OCI-LY7 (cell line): ENCODE measurements at regions not wholly inside any gene's neighbourhood (a gene's known extent, or its start where the extent isn't known, plus 50 kb on each side); places are given as distances from the start of the nearest gene placed in this dataset.

ENCODE experiments used
- BruUV-seq: library from RNA; stranded (reverse); fragments of 400-500 nt; replicated peaks from 2 replicates; lab custom pipeline; 2021; lab: Mats Ljungman, UMichigan
- CTCF ChIA-PET: fragments of 300-600 bp; sonication (Branson Sonifier 250); formaldehyde crosslinking; loops from one replicate; lab custom pipeline; 2022; ENCODE audit warnings: antibody characterized with exemption; ENCODE audit not compliant: unreplicated experiment; lab: Charles Lee
- POLR2A ChIA-PET: fragments of 300-600 bp; sonication (Branson Sonifier 250); formaldehyde crosslinking; loops from one replicate; lab custom pipeline; 2022; ENCODE audit warnings: antibody characterized with exemption; lab: Charles Lee
- DNase-seq: peaks from one replicate; pipeline ENCODE4 v3.0.0-alpha.2; 2015; ENCODE audit warnings: low spot score
- H2AFZ ChIP-seq: fragments of 200-600 bp; sonication (generic), shearing (Covaris generic); 2 replicates; pipeline ENCODE4 v1.6.1; 2014; ENCODE audit warnings: mild to moderate bottlenecking, antibody characterized with exemption, low read length, moderate library complexity
- H3K27ac ChIP-seq: fragments of 200-600 bp; sonication (generic); 2 replicates; pipeline ENCODE4 v1.5.1; 2014; ENCODE audit warnings: mixed run types, low read depth, mild to moderate bottlenecking, moderate library complexity, low read length, inconsistent platforms; ENCODE audit not compliant: poor library complexity, severe bottlenecking
- H3K36me3 ChIP-seq: fragments of 200-600 bp; sonication (generic); 2 replicates; pipeline ENCODE4 v1.6.1; 2014; ENCODE audit warnings: mild to moderate bottlenecking, antibody characterized with exemption, low read length, moderate library complexity, mixed read lengths; ENCODE audit not compliant: insufficient read depth
- H3K4me1 ChIP-seq: fragments of 200-600 bp; sonication (generic); 2 replicates; pipeline ENCODE4 v1.5.1; 2014; ENCODE audit warnings: mild to moderate bottlenecking, low read length; ENCODE audit not compliant: insufficient read depth, poor library complexity, severe bottlenecking
- H3K4me2 ChIP-seq: fragments of 200-600 bp; sonication (generic); 2 replicates; pipeline ENCODE4 v1.6.1; 2014; ENCODE audit warnings: mild to moderate bottlenecking, low read length
- H3K4me3 ChIP-seq: fragments of 200-600 bp; sonication (generic); 2 replicates; pipeline ENCODE4 v1.5.1; 2014; ENCODE audit warnings: mild to moderate bottlenecking, low read depth, low read length; ENCODE audit not compliant: poor library complexity, severe bottlenecking
- H3K79me2 ChIP-seq: fragments of 200-600 bp; sonication (generic); 2 replicates; pipeline ENCODE4 v1.6.1; 2016; ENCODE audit warnings: low read depth, mild to moderate bottlenecking, low read length, moderate library complexity, mixed read lengths; ENCODE audit not compliant: insufficient read depth
- H3K9me2 ChIP-seq: fragments of 200-600 bp; sonication (generic); 2 replicates; pipeline ENCODE4 v1.6.1; 2016; ENCODE audit warnings: mild to moderate bottlenecking, low read length, mixed read lengths; ENCODE audit not compliant: insufficient read depth
- H3K9me3 ChIP-seq: fragments of 200-600 bp; sonication (generic); 2 replicates; pipeline ENCODE4 v1.6.1; 2014; ENCODE audit warnings: mild to moderate bottlenecking, mixed run types, low read length, mixed read lengths
- H4K20me1 ChIP-seq: fragments of 200-600 bp; sonication (generic); 2 replicates; pipeline ENCODE4 v1.6.1; 2014; ENCODE audit warnings: mild to moderate bottlenecking, antibody characterized with exemption, low read length, moderate library complexity, mixed read lengths; ENCODE audit not compliant: insufficient read depth
- EZH2phosphoT487 ChIP-seq: fragments of 200-600 bp; sonication (generic); IDR thresholded peaks from 2 replicates; pipeline ENCODE4 v1.6.1; 2018; ENCODE audit warnings: low read depth, borderline replicate concordance, mild to moderate bottlenecking, mixed run types, antibody characterized with exemption, low read length, moderate library complexity, mixed read lengths
- intact Hi-C: fragments of 100-400 bp; cut with micrococcal nuclease; formaldehyde crosslinking; loops from one replicate; pipeline ENCODE4 v1.10.0; 2022; ENCODE audit not compliant: unreplicated experiment
- TF ChIP-seq, protein P1 (sequence below): fragments of 200-600 bp; sonication (generic); conservative IDR thresholded peaks from 2 replicates; pipeline ENCODE4 v1.5.1; 2014; ENCODE audit warnings: mild to moderate bottlenecking, antibody characterized with exemption, low read length, moderate library complexity, mixed read lengths

GRCh38 chr5:86101966-86102365 is 515.8 kb upstream of the COX7C start:
- intact Hi-C loops = no loop called here
- BruUV-seq = no TSS peak
- no peak overlapping the region for H3K27ac ChIP-seq
- H3K4me2 ChIP-seq = no peak overlapping the region
- H2AFZ ChIP-seq = no peak overlapping the region
- no peaks in the 10 kb centered on the region for H3K79me2 ChIP-seq
- H4K20me1 ChIP-seq = no peaks in the 10 kb centered on the region
- TF ChIP-seq, protein P1, sequence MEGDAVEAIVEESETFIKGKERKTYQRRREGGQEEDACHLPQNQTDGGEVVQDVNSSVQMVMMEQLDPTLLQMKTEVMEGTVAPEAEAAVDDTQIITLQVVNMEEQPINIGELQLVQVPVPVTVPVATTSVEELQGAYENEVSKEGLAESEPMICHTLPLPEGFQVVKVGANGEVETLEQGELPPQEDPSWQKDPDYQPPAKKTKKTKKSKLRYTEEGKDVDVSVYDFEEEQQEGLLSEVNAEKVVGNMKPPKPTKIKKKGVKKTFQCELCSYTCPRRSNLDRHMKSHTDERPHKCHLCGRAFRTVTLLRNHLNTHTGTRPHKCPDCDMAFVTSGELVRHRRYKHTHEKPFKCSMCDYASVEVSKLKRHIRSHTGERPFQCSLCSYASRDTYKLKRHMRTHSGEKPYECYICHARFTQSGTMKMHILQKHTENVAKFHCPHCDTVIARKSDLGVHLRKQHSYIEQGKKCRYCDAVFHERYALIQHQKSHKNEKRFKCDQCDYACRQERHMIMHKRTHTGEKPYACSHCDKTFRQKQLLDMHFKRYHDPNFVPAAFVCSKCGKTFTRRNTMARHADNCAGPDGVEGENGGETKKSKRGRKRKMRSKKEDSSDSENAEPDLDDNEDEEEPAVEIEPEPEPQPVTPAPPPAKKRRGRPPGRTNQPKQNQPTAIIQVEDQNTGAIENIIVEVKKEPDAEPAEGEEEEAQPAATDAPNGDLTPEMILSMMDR = no peak
- no peaks in the 10 kb centered on the region for H3K9me2 ChIP-seq
- ChIA-PET POLR2A (no interaction called here), CTCF (no interaction called here)
- H3K9me3 ChIP-seq = no peaks in the 10 kb centered on the region
- no peaks in the 10 kb centered on the region for H3K36me3 ChIP-seq
- H3K4me3 ChIP-seq = no peak overlapping the region
- H3K4me1 ChIP-seq = no peaks in the 10 kb centered on the region
- no peak for DNase-seq

GRCh38 chr5:86108825-86109224 is 508.9 kb upstream of the COX7C start:
- H3K9me2 ChIP-seq = no peaks in the 10 kb centered on the region
- no peak overlapping the region for H3K4me2 ChIP-seq
- H3K36me3 ChIP-seq = no peaks in the 10 kb centered on the region
- no TSS peak for BruUV-seq
- no peak for DNase-seq
- H3K79me2 ChIP-seq = no peaks in the 10 kb centered on the region
- H3K9me3 ChIP-seq = no peaks in the 10 kb centered on the region
- TF ChIP-seq, protein P1 = no peak
- TF ChIP-seq EZH2phosphoT487 = no peak
- H3K4me1 ChIP-seq = no peaks in the 10 kb centered on the region
- H2AFZ ChIP-seq = no peak overlapping the region
- ChIA-PET POLR2A (interaction anchor here (0.6 kb wide), 2 partner anchors 14 to 37 kb away, joined by 3 read pairs; no protein-coding TSS in a partner anchor), CTCF (no interaction called here)
- no peaks in the 10 kb centered on the region for H4K20me1 ChIP-seq
- H3K4me3 ChIP-seq = no peak overlapping the region
- intact Hi-C loops = no loop called here
- H3K27ac ChIP-seq = no peak overlapping the region

DNA sequence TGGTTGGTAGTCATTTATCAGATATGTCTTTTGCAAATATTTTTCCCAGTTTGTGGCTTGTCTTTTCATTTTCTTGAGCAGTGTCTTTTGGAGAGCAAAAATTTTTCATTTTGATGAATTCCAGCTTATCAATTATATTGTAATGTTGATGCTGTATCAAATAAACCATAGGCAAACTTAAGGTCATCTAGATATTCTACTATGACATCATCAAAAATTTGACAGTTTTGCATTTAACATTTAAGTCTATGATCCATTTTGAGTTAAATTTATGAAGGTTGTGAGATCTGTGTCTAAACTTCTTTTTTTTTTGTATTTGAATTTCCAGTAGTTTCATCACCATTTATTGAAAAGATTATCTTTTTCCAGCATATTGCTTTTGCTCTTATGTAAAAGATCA is 505.5 kb upstream of the COX7C start:
- BruUV-seq = no TSS peak
- no peaks in the 10 kb centered on the region for H3K36me3 ChIP-seq
- no peaks in the 10 kb centered on the region for H4K20me1 ChIP-seq
- POLR2A ChIA-PET = no interaction called here
- H3K9me2 ChIP-seq = no peaks in the 10 kb centered on the region
- CTCF ChIA-PET = no interaction called here
- no peaks in the 10 kb centered on the region for H3K9me3 ChIP-seq
- no peaks in the 10 kb centered on the region for H3K79me2 ChIP-seq
- no peak overlapping the region for H3K4me3 ChIP-seq
- DNase-seq = no peak
- intact Hi-C loops = no loop called here
- H3K4me2 ChIP-seq = no peak overlapping the region
- no peak overlapping the region for H2AFZ ChIP-seq
- H3K27ac ChIP-seq = no peak overlapping the region
- no peak for TF ChIP-seq EZH2phosphoT487
- TF ChIP-seq, protein P1 = no peak
- no peaks in the 10 kb centered on the region for H3K4me1 ChIP-seq
